ENCODE measurements at regions not wholly inside any gene's neighbourhood (a gene's known extent, or its start where the extent isn't known, plus 50 kb on each side); places are given as distances from the start of the nearest gene placed in this dataset.

DNA sequence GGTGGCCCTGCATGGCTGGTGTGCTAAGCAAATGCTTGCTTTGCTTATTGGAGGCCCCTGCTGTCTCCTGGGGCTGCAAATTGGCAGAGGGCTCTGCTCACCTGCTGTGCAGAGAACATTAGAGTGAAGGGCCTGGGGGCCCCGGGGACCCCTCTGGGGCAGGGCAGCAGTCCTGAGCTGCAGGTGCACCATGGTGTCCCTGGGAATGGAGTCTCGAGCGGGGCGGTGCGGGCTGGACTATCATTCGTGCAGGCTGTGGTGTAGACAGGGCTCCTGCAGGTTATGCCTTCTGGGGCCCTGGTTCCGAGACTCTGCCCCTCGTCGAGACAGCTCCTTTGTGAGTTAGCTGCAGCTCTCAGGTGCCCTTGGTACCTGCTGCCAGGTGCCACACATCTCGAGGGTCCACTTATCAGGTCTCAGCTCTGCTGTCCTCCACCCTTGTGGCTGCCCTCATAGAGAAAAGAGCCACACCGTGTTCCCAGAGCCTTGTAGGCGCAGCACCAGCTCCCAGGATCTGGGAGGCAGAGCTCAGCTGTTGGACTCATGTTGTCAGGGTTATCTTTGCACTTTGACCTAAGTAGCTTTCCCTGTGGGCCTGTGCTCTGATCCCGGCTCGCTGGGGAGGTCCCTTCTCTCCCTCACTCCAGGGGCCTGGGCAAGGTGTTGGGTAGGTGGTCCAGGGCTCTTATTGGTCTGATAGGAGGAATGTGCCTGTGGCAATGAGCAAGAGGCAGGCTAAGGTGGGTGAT, 58.0 kb upstream of the ZNF536 start:
- DNase-seq = no peak

DNA sequence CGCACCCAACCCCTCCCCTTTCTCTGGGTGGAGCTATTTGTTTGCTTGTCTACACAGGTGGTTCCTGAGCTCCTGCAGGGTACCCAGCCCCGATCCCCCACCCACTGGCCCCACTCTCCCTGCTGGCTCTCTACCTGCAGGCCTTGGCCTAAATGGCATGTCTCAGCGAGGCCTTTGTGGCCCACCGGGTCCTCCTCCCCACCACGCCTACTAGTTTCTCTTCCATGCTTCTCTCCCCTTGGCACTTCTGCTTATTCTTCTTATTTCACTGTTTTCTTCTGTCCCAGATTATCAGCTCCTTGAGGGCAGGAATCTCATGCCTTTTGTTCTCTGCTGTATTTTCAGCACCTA, 57.4 kb upstream of the ZNF536 start:
- no peak for DNase-seq

DNA sequence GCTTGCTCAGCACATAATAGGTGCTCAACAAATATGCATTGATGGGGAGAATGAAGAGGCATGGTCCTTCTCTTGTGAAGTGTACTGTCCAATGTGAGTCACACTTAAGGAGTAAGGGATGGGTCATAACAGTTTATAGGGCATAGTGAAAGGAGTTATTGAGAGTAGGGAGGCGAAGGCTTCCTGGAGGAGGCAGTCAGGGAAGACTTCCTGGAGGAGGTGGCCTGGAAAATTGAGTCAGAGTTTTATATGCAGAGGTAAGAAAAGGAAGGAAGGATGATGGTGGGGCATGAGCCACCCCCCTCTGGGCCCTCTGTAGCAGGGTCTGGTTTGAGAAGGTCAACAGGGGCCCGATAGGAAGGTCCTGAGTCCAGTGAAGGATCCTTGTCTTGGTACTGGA, 57.0 kb upstream of the ZNF536 start:
- no peak for DNase-seq

DNA sequence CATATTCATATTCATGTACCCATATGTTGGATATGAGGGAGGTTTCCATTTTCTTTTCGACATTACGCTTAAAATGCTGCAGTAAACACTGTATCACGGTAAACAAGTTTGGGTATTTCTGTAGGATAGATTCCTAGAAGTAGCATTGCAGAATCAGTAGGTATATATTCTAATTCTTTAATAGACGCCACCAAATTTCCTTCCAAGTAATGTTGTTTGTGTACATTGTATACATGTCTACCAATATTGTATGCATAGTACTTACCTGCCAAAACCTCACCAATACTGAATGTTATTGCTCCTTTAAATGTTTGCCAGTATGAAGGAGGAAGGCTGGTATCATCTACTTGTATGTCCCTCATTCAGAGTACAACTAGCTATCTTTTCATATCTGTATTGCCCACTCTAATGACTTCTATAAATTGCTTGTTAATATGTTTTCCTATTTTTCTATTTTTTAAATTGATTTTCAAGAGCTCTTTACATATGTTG, 56.1 kb upstream of the ZNF536 start:
- no peak for DNase-seq

DNA sequence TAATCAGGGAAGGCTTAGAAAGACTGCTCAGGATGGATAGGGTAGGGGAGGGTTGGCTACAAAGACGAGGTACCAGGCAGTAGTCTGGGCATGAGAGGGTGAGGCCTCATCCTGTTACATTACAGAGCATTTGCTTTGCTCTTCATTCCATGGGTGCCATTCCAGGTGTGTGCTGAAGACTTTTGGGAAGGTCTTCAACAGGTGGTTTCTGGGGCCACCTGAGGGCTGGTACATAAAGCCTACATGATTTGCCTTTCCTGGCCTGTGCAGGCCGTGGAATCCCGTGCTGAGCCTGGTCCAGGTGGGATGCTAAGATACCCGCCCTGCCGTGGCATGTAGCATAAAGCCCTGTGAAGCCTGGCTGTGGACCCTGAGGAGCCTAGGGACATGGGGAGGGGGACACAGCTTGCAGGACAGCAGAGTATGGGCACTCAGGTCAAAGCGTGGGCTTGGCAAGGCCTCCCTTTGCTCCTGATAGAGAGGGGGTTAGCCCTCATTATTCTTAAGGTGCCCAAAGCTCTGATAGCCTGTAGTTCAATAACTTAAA, 55.6 kb upstream of the ZNF536 start:
- DNase-seq = no peak

DNA sequence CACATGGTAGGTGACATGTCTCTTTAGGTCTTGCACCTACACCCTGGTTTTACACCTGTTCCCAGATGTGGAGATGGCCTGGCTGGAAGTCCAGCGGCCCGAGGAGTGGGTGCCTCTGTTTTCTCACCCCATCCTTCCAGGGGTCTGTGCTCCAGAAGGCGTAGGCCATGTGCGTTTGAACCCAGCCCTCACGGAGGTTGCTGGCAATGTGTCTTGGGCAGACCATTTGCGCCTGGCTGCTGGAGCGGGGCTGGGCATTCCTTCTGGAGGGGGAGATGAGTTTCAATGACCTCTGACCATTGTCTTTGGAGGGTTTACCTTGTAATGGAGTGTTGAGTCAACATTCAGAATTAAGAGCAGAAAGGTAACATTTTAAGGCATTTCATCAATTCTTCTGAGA, 54.8 kb upstream of the ZNF536 start:
- no peak for DNase-seq

DNA sequence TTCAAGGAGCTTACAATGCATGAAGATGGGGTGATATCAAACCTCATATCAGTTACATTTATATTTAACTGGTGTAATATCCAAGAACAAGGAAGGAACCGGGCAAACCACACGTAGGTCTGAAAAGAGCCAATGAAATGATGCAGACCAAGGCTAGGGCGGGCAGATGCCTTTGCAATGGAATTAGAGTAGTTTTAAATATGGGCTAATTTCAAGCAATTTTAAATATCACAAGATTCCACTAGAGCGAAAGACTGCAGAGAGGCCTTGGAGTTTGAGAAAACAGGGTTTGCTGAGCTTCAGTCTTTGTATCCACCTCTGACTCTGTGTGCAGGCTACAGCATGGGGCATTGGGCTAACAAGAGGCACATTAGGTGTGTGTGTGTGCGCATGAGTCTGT, 53.9 kb upstream of the ZNF536 start:
- no peak for DNase-seq

DNA sequence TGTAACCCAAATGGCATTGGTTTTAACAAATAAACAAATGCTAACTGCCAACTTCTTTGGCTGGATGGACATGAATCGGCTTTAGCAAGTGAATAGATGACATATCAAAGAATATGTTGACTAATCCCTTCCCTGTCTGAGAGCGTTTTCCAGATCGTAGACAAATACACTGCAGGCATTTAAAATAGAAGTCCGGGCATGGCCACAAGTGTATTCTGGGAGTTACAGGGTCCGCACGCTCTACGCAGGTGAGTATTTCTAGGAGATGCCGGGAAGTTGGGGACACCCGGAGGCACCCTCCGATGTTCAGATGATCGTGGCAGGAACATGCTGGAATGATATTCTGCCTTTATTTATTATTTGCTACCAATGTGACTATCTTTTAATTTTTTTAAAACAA, 53.2 kb upstream of the ZNF536 start:
- DNase-seq = no peak

DNA sequence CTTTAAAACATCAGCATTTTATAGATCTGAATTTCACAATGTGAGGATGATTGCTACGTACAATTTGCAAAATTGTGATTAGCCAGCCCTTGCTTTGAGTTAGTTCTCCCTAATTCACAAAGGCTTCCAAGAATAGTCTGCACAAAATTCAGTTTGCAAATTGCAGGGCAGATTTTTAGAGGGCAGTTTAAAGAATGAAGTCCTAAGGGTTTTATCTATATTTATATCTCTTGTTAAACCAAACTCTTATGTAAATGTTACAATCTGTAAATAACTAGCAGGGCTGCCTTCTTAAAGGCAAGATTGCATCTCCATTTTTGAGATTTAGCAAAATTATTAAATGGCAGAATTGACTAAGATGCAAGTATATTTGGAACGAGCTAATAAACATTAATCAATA, 52.8 kb upstream of the ZNF536 start:
- no peak for DNase-seq

DNA sequence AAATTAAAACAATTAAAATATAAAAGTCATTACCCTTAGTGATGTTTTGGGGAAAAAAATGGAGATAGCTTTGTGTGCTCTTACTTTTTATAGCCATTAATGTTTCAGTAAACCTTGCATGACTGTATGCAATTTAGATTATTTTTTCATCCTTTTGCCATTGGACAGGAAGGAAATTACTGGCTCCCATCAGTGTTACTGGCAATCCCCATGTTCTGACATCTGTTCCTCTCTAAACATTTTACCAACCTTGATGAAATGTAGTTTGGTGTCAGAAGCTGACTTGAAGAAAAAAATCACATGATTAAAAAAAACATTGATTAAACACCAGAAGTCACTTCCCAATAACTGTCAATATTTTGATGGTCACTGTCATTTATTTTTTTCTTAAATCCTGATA, 52.3 kb upstream of the ZNF536 start:
- DNase-seq = no peak

DNA sequence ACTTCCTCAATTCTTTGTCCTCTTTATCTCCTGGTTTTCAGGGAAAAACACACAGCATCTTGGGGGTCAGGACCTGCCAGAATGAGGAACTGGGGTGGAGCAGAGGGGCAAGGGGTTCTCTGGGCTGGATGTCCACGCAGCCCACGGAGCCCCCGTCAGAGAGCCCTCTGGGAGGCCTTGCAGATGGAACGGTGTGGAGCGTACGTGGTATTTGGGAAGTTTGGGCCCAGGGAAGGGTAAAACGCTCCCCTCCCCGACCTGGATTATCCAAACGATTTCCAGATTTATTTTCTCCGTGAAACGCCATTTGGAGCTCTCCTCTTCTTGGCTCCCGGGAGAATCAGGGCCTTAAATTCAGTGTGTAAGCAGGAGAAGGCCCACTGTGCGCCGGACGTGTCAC, 51.7 kb upstream of the ZNF536 start:
- DNase-seq = no peak

DNA sequence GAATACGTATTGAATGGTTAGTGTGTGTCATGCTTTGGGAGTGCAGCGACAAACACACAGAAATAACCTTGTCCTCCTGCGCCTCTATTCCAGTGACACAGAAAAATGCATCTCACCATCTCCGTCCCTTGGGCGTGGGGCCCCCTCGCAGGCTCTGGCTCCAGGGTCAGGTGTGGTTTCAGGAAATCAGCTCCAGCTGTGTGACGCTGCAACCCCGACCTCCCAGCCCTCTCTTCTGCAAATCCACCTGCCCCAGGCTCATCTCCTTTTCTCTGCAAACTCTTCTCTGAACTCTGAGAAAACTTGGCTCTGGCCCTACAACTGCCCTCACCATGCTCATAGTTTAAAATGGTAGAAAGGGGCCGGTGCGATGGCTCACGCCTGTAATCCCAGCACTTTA, 51.3 kb upstream of the ZNF536 start:
- no peak for DNase-seq

Measured in GOT3 (cell line).